HFFc6 (cell line): ENCODE measurements at regions not wholly inside any gene's neighbourhood (a gene's known extent, or its start where the extent isn't known, plus 50 kb on each side); places are given as distances from the start of the nearest gene placed in this dataset.

Experiments used
- DNase-seq: peaks from one replicate; pipeline ENCODE4 v3.0.0-alpha.2; 2018
- H3K27ac Mint-ChIP-seq: 2 replicates; pipeline ENCODE4 v1.8.0; 2020; ENCODE audit warnings: mild to moderate bottlenecking, mixed read lengths
- H3K27me3 Mint-ChIP-seq: 2 replicates; pipeline ENCODE4 v1.8.0; 2021; ENCODE audit warnings: mild to moderate bottlenecking, moderate library complexity, mixed read lengths; ENCODE audit not compliant: insufficient read depth
- H3K36me3 Mint-ChIP-seq: 2 replicates; pipeline ENCODE4 v1.8.0; 2021; ENCODE audit warnings: low read depth, mixed read lengths
- H3K4me1 Mint-ChIP-seq: 2 replicates; pipeline ENCODE4 v1.8.0; 2020; ENCODE audit warnings: low read depth, mixed read lengths
- H3K4me3 Mint-ChIP-seq: 2 replicates; pipeline ENCODE4 v1.8.0; 2020; ENCODE audit warnings: mild to moderate bottlenecking, moderate library complexity, mixed read lengths
- H3K9me3 Mint-ChIP-seq: 2 replicates; pipeline ENCODE4 v1.8.0; 2020; ENCODE audit warnings: mild to moderate bottlenecking, mixed read lengths
- CTCF ChIP-seq: fragments of 200-600 bp; sonication (generic); IDR thresholded peaks from 2 replicates; pipeline ENCODE4 v1.5.0; 2021; ENCODE audit warnings: antibody characterized with exemption, mild to moderate bottlenecking

DNA sequence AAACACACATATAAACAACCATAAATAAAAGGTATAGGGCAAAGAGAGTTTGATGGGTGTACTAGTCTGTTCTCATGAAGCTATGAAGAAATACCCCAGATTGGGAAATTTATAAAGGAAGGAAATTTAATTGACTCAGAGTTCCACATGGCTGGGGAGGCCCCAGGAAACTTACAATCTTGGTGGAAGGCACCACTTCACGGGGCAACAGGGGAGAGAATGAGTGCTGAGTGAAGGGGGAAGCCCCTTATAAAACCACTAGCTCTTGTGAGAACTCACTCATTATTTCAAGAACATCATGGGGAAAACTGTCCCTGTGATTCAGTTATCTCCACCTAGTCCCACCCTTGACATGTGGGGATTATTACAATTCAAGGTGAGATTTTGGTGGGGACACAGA, 385.9 kb upstream of the ANO5 start:
- no peak for TF ChIP-seq CTCF
- Mint-ChIP-seq H3K27me3 (no peaks in the 10 kb centered on the region), H3K4me1 (no peaks in the 10 kb centered on the region), H3K9me3 (peaks cover 40% of the 10 kb centered on the region), H3K36me3 (no peaks in the 10 kb centered on the region), H3K27ac (no peak overlapping the region), H3K4me3 (no peak overlapping the region)
- no peak for DNase-seq

GRCh38 chr11:21807350-21807749, 385.5 kb upstream of the ANO5 start:
- no peaks in the 10 kb centered on the region for H3K27me3 Mint-ChIP-seq
- no peaks in the 10 kb centered on the region for H3K4me1 Mint-ChIP-seq
- TF ChIP-seq CTCF, result no peak
- no peak overlapping the region for H3K27ac Mint-ChIP-seq
- peaks cover 40% of the 10 kb centered on the region for H3K9me3 Mint-ChIP-seq
- no peak overlapping the region for H3K4me3 Mint-ChIP-seq
- no peak for DNase-seq
- H3K36me3 Mint-ChIP-seq, result no peaks in the 10 kb centered on the region

DNA sequence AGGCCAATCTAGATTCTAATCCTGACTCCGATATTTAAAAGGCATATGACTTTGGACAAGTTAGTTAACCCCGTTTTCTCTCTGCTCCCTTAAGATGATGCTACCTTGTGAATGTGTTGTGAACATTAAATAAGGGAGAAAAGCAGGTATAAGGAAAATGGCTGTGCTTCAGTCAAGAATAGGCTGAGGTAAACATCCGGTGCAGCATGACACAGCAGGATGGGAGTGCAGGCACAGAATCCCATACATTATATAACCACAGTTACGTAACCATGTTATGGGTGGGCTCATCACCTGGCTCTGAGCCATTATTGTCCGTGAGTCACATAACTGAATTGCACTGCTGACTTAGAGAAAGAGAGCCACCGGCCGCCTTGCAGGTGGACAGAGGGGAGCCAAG, 382.2 kb upstream of the ANO5 start:
- Mint-ChIP-seq H3K9me3 (peaks cover 35% of the 10 kb centered on the region), H3K4me3 (no peak overlapping the region), H3K27ac (no peak overlapping the region), H3K36me3 (no peaks in the 10 kb centered on the region), H3K27me3 (no peaks in the 10 kb centered on the region), H3K4me1 (no peaks in the 10 kb centered on the region)
- no peak for TF ChIP-seq CTCF
- DNase-seq, result no peak

- no peak for TF ChIP-seq CTCF
- Mint-ChIP-seq H3K36me3 (no peaks in the 10 kb centered on the region), H3K4me3 (no peak overlapping the region), H3K9me3 (peaks cover 33% of the 10 kb centered on the region), H3K4me1 (no peaks in the 10 kb centered on the region), H3K27me3 (no peaks in the 10 kb centered on the region), H3K27ac (no peak overlapping the region)
- no peak for DNase-seq
Measured at GRCh38 chr11:21811572-21811971, 381.3 kb upstream of the ANO5 start.

- no peak overlapping the region for H3K27ac Mint-ChIP-seq
- no peak for DNase-seq
- H3K4me3 Mint-ChIP-seq, result no peak overlapping the region
- H3K36me3 Mint-ChIP-seq, result no peaks in the 10 kb centered on the region
- no peak for TF ChIP-seq CTCF
- no peaks in the 10 kb centered on the region for H3K27me3 Mint-ChIP-seq
- H3K9me3 Mint-ChIP-seq, result peaks cover 45% of the 10 kb centered on the region
- H3K4me1 Mint-ChIP-seq, result no peaks in the 10 kb centered on the region
Measured at GRCh38 chr11:21814169-21814568, 378.7 kb upstream of the ANO5 start.

- Mint-ChIP-seq H3K36me3 (no peaks in the 10 kb centered on the region), H3K4me1 (no peaks in the 10 kb centered on the region), H3K27me3 (no peaks in the 10 kb centered on the region; the same call in 1 of the 2 replicates), H3K9me3 (peaks cover 39% of the 10 kb centered on the region), H3K27ac (no peak overlapping the region), H3K4me3 (no peak overlapping the region)
- no peak for DNase-seq
- TF ChIP-seq CTCF, result no peak
Measured at GRCh38 chr11:21817696-21818095, 375.2 kb upstream of the ANO5 start.
